GM18508 (cell line): ENCODE measurements at regions not wholly inside any gene's neighbourhood (a gene's known extent, or its start where the extent isn't known, plus 50 kb on each side); places are given as distances from the start of the nearest gene placed in this dataset.
A peak's percentile ranks its signal among the peaks of the same experiment; 100 is the strongest.
"Not testable (repeated sequence)": the region's sequence is repeated elsewhere in the genome, so short reads cannot be mapped to it uniquely, and the experiment has no call there.

Experiments
- ATAC-seq: cut with Tn5 transposase; IDR thresholded peaks from one replicate; pipeline ENCODE4 v1.9.1; 2021; ENCODE audit warnings: moderate number of reproducible peaks; ENCODE audit not compliant: insufficient read depth, unreplicated experiment

DNA sequence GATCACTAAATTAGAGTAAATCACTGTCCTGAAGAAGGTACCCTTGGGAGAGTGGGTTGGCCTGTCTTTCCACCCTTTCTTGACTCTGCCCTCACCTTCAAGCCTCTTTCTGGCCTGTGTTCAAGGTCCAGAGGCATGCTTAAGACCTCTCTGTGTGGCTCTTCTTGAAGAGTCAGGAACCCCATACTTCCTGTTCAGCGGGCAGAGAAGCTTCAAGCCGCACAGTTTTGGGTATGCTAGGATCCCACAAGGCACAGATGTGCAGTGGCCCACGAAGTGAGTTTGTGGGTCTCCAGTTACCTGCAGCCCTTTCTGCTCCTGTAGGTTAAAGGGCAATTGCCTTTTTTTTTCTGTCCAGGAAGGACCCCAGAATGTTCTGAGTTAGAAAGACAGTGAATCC is 185.4 kb downstream of the FAM72C start:
- ATAC-seq: not testable (repeated sequence)

DNA sequence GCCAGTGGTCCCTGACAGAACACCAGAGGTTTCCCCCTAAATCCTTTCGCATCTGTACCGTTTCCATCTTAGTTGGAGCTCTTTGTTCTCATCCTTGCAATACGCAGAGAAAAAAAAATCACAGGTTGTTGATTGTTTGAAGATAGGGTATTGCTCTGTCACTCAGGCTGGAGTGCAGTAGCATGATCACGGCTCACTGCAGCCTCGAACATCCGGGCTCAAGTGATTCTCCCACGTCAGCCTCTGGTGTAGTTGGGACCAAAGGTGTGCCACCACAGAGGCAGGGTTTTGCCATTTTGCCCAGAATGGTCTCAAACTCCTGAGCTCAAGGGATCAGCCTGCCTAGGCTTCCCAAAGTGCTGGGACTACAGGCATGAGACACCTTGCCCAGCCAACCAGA is 185.9 kb downstream of the FAM72C start:
- ATAC-seq: not testable (repeated sequence)

DNA sequence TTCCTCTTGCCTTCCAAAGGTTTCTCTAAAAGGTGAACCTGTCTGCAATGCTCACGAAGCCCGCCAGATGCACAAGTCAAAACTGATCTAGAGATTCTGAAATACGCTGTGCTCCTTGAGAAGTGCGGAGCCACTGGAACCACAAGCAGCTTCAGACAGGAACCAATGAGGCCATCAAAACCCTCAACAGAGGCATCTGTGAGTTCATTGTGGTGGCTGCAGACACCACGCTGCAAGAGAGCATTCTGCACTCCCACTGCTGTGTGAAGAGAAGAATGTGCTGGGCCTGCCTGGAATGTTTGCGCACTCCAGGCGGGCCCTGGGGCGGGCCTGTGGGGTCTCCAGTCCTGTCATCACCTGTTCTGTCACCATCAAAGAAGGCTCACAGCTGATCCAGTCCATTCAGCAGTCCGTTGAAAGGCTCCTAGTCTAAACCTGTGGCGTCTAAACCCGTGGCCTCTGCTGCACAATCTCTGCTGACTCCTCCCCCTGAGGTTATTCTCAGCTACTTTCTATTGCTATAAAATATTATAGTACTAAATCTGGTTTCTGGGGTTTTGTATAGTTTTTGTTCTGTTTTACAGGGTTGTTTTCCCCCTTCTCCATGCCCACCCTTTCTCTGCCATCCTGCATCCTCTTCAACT is 187.4 kb downstream of the FAM72C start:
- ATAC-seq: not testable (repeated sequence)

DNA sequence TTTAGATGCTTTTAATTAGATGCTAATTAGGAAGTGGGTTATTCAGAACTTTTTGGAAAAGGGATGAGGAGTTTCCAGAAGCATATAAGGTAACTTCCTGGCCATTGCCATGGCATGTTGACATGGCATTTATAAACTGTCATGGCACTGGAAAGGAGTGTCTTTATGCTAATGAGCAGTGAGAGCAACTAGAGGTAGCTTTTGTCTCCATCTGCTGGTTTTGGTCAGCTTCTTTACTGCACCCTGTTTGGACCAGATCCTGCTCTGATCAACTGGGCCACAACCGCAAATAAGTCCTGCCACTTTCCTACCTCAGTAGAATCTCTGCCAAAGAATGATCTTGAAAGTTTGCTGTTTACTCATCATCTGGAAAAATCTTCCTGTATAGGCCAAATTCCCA is 193.6 kb downstream of the FAM72C start:
- not testable (repeated sequence) for ATAC-seq

DNA sequence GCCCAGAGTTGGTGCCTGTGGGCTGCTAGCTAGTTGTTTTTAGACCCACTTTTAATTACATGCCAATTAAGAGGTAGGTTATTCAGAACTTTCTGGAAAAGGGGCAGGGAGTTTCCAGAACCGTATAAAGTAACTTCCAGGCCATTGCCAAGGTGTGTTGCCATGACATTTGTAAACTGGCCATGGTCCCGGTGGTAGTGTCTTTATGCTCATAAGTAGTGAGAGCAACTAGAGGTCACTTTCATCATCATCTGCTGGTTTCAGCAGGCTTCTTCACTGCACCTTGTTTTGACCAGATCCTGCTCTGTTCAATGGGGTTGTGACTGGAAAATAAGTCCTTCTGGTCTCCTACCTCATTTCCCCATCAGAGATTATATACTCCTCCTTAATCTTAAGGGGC is 207.0 kb downstream of the FAM72C start:
- not testable (repeated sequence) for ATAC-seq

DNA sequence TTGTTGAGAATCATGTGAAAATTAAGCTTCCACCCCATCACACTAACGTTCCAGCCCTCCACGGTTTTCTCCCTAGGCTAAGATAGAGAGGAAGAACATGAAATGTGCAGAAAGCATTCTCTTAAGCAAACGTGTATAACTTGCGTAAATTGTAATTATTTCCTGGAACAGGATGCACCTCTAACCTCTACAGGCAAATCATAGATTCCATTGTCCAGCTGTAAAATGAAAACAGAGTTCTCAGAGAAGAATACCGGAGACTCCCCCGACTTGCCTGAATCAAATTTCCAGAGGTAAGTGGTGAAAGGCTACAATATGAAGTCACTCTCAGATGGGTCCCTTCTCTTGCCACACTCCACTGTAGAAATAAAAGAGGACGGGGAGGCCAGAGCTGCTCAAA is 211.4 kb downstream of the FAM72C start:
- ATAC-seq: not testable (repeated sequence)

DNA sequence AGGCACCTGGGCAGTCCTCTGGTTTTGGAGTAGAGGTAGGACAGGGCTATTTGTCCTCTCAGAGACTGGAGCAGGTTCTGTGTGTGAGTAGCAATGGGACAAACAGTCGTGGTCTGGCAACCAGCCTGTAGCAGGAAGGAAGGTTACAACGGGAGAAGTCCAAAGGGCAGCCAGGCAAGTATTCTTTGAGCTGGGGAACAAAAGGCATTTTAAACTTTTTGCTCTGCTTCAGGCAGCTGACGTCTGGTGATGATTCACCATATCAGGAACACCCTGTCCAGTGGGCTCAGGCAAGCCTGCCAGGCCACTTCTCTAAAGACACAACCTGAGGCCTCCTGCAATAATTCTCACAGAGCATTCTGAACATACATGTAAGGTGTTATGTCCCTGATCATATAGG is 215.8 kb downstream of the FAM72C start:
- ATAC-seq: not testable (repeated sequence)

DNA sequence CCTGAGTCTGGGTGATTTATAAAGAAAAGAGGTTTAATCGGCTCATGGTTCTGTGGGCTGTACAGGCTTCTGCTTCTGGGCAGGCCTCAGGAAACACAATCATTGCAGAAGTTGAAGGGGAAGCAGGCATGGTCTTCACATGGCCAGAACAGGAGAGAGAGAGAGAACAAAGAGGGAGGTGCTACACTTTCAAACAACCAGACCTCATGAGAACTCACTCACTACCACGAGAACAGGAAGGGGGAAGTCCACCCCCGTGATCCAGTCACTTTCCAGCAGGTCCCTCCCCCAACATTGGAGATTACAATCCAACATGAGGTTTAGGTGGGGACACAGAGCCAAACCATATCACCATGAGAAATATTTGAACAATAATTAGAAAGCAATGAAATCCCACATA is 222.9 kb downstream of the FAM72C start:
- no peak for ATAC-seq

DNA sequence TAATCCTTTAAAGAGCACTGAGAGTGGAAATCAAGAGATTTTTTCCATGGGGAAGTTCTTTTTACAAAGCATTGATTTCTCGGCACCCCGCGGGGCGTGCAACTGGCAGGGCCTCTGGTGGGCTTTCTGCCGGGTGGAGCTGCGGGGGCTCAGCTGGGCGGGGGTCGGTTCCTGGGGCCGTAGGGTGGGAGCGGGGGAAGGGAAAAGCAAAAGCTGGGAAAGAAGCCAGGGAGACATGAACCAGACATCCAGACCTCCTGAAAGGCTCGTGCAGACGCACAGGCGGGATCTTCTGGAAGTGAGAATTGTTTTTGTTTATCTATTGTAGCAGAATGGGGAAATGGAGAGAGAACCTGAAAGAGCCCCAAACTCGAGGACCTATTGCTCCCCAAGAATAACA is 235.2 kb downstream of the FAM72C start:
- no peak for ATAC-seq

DNA sequence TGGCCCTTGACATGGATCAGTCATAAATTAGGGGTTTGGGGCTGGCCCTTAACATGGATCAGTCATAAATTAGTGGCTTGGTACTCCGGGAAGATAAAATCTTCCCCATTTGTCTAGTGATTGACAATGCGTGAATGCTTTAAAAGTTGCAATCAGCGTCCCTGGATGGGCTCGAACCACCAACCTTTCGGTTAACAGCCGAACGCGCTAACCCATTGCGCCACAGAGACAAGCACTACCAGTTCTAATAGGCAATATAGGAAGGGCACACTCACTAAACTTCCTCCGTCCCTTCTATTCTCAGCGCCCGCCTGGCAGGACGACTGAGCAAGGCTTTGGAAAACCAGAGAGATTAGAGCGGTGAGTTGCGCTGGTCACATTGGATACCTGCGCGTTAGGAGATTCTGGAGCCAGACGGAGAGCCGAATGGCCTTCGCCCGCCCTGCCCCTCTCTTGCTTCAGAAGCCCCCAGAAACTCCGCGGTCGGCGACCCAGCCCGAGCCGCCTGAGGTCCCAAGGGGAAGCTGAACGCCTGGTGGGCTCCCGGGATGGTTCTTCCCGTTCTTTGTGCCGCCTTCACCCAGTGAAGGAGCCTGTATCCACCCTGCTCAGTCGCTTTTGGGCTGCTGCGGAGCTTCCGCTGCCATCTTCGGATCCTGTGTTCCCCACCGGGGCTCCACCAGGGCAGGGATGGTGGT is 235.9 kb downstream of the FAM72C start:
- no peak for ATAC-seq

DNA sequence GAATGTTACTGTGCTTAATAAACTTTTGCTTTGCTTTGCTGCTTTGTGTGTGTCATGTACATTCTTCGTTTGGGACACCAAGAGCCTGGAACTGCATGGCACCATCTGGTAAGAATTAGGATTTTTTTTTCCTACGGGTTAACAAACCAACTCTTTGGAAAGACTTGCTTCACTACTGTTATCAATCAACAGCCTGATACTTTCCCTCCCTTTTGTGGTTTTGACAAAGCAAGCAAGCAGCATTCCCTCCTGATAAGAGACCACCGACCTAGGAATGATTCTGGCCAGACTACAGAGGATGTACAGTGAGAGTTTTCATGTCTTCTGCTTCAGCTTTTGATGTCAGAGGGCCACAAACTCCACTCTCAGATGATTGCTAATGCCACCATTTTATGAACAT is 237.5 kb downstream of the FAM72C start:
- not testable (repeated sequence) for ATAC-seq

DNA sequence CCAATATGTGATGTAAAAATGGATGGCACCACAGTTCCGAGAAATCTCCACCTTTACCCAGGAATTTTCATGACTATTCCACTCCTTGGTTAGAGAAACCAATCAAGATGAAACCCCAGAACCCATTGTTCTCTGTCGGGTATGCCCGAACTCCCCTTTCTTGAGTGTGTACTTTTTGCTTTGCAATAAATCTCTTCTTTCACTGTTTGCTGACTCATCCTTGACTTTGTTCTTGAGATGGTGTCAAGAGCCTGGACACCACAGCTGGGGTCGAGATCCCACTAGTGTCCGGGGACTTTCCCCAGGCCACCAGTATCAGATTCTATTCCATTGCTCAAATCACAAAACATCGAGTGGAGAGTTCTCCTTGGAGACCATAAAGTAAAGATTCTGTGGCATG is 240.9 kb downstream of the FAM72C start:
- not testable (repeated sequence) for ATAC-seq

DNA sequence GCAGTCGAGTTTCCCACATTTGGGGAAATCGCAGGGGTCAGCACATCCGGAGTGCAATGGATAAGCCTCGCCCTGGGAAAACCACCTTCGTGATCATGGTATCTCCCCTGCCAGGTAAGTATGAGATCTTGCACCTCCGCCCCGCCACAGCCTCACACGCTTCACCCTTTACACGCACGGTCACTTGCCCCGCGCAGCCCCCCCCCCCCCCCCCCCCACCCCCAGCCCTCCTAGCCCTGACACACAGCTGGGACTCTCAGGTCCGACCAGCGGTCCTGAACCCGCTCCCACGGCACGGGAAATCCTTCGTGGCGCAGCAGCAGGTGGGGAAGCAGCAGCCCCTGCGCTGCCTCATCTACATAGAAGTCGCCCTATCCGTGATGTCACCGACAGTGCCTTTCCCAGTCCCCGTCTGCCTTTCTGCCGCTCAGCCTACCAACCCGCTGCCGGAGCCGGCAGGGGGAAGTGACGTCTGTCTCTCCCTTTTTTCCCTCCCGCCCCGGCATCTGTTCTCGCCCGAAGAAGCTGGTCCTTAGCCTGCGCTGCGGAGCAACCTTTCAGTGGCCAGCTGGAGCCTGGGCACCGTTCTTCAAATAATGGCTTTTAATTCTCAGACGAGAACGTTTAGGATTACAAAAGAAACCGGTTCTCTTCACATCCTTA is 242.2 kb downstream of the FAM72C start:
- ATAC-seq: not testable (repeated sequence)

DNA sequence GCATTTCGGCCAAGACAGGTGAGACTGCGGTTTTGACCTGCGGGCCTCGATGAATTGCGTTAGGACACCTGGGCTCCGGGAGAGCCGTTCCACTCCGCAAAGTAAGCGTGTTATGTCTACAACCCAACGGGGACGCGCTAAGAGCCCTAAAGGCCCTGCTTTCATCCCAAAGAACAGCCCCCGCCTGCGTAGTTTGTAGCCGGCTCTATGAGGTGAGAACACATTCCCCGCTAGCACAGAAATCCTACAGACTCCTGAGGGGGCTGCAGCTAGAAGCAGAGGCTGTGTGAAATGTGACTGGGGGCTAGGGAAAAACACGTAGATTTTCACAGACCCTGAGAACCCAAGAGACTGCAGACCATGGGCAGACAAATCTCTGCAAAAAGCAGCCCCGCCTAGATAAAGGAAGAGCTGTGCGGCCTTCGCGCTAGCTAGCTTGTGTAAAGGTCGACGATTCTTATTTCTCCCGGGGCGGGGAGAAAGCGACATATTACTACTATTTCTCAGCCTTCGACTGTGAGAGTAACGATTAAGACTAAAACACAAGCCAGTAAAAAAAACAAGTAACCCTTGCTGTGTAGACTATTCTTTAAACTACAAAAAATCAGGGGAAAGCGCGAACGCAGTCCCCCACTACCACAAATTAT is 242.9 kb downstream of the FAM72C start:
- peak; percentile 97 for ATAC-seq

DNA sequence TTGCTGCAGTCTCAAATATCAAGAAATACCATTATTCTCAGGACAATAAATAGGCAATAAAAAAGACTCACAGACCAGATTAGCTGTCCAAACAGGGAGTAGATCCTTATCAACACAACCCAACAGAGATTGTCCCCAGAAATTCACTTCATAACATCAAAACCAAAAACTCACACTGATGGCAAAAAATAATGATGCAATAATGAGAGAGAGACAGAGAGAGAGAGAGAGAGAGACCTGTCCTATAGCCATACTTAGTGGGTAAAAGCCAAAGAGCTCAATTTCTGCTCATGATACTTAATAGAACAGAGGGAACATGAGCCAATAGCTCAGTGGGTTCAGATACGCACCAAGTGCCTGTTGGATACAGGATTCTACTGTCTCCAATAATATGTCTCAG is 244.5 kb downstream of the FAM72C start:
- ATAC-seq: no peak

DNA sequence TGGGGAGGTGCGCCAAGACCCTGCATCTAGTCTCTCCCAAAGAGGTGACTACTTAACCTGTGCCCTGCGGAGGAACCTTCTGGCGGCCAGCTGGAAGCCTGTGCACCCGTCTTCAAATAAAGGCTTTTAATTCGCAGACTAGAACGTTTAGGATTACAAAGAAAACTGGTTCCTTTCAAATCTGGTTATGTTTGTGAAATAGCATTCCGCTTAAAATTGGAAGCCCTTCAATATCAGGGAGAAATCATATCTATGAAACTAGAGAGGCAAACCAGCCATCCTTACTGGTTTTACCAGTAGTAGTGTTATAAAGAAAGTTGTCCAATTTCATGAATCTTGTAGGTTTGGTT is 250.8 kb downstream of the FAM72C start:
- no peak for ATAC-seq

DNA sequence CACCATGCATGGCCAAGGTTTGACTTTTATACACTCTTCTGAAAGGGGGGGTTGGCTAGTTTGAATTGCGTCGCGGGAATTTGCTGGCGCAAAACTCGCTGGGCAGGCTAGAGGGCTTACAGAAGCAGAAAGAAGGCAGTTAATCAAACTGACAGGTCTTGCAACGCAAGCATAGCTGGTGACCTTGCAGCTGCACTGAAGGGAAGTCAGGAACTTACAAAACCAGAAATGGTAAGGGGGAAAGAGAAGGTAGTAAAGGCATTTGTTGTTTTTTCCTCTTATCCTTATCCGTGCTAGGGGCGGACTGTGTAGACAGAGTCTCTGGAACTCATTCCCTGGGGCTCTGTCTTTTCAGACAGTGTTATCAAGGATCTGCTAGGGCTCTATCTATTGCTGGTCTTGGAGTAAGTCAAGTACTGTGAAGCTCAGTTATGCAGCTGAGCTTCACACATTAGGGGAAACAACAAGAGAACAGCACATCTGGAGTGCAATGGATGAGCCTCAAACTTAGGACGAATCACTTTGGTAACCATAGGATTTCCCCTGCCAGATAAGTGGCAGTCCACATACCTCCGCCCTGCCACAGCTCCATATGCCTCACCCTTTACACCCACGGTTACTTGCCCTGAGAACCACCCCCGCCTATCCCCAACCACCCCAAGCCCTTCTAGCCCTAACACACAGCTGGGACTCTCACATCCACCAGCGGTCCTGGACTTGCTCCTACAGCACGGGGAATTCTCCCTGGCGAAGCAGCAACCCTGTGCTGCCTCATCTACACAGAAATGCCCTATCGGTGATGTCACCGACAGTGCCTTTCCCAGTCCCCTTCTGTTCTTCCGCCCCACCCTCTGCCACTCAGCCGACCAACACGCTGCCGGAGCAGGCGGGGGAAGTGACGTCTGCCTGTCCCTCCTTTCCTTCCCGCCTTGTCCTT is 251.4 kb downstream of the FAM72C start:
- ATAC-seq: no peak

DNA sequence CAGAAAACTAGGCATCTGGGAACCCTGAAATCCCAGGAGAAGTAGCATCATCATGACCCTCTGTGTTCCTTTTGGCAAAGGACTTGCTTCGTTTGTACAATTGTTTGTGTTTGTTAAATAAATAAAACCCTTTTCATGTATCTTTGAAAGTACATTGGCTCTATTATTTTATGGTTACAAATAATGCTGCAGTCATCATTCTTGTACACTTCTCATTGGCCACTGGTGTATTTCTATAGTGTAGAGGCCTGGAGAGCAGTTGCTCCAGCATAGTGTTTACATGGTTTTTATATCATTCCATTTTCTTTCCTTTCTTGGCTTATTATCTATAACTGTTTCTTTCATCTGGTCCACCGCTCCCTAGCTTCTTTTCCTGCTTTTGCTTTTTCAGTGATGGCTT is 253.3 kb downstream of the FAM72C start:
- ATAC-seq: no peak

DNA sequence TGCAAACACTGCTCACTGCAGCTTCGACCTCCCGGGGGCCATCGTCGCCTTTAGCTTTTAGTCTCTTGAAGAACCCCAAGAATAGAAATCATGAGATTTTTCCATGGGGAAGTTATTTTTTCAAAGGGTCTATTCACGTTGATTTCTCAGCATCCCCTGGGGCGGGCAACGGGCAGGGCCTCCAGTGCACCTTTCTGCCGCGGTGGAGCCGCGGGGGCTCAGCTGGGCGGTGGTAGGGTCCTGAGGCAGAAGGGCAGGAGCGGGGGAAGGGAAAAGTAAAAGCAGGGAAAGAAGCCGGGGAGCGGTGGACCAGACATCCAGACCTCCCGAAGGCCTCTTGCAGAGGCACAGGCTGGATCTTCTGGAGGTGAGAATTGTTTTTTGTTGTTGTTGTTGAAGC is 253.8 kb downstream of the FAM72C start:
- no peak for ATAC-seq

DNA sequence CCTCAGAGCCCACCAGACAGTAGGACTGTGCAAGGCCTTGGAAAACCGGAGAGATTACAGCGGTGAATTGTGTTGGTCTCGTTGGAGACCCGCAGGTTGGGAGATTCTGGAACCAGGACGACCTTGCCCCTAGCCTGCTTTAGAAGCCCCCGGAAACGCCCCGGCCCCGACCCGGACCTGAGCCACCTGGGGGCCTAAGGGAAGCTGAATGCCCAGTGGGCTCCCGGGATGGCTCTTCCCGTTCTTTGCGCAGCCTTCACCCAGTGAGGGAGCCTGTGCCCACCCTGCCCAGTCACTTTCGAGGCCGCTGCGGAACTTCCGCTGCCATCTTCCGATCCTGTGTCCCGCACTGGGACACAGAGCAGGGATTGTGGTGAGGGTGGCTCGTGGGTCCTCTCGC is 254.4 kb downstream of the FAM72C start:
- ATAC-seq: no peak
